Heart left ventricle (tissue), 16 donors: ENCODE measurements at regions not wholly inside any gene's neighbourhood (a gene's known extent, or its start where the extent isn't known, plus 50 kb on each side); places are given as distances from the start of the nearest gene placed in this dataset.
"Not testable (repeated sequence)": the region's sequence is repeated elsewhere in the genome, so short reads cannot be mapped to it uniquely, and the experiment has no call there.

ENCODE experiments used
- ATAC-seq, 4 donors: fragments of 200-7000 bp; cut with Tn5 transposase; one replicate each; pipeline ENCODE4 v1.9.1; 2020 to 2022; ENCODE audit warnings: moderate library complexity in 4 of 4, mild to moderate bottlenecking in 3 of 4, moderate number of reproducible peaks in 1 of 4
- DNase-seq, 5 donors: peaks; one replicate each; pipeline ENCODE4 v3.0.0-alpha.2; 2020
- H3K27ac ChIP-seq, 12 donors: fragments of 200-600 bp; sonication (generic) in 4 of 12; one replicate each; pipeline versions ENCODE4 v1.5.0 to v1.8.0; 2016 to 2022; ENCODE audit warnings: mild to moderate bottlenecking in 2 of 12
- H3K27me3 ChIP-seq, 9 donors: fragments of 200-600 bp; sonication (generic) in 2 of 9; one replicate each; pipeline versions ENCODE4 v1.5.1 to v1.8.0; 2016 to 2022; ENCODE audit warnings: mild to moderate bottlenecking in 3 of 9
- H3K36me3 ChIP-seq, 9 donors: fragments of 200-600 bp; sonication (generic) in 2 of 9; one replicate each; pipeline versions ENCODE4 v1.5.0 to v1.8.0; 2018 to 2022; ENCODE audit warnings: mild to moderate bottlenecking in 2 of 9
- H3K4me1 ChIP-seq, 12 donors: fragments of 200-600 bp; sonication (generic) in 4 of 12; one replicate each; pipeline versions ENCODE4 v1.5.0 to v1.8.0; 2016 to 2022; ENCODE audit warnings: mild to moderate bottlenecking in 3 of 12
- H3K4me3 ChIP-seq, 12 donors: fragments of 200-600 bp; sonication (generic) in 4 of 12; one replicate each; pipeline versions ENCODE4 v1.5.0 to v1.8.0; 2017 to 2022; ENCODE audit warnings: mild to moderate bottlenecking in 9 of 12, moderate library complexity in 4 of 12
- H3K9me3 ChIP-seq, 12 donors: fragments of 200-600 bp; sonication (generic) in 4 of 12; one replicate each; pipeline versions ENCODE4 v1.5.0 to v1.8.0; 2016 to 2022; ENCODE audit warnings: mild to moderate bottlenecking in 1 of 12
- CTCF ChIP-seq, 12 donors: fragments of 200-600 bp; sonication (generic) in 4 of 12; IDR thresholded peaks; one replicate each; pipeline versions ENCODE4 v1.5.0 to v1.8.0; 2018 to 2022; ENCODE audit warnings: antibody characterized with exemption in 12 of 12, mild to moderate bottlenecking in 5 of 12
- POLR2A ChIP-seq, 2 donors: fragments of 450-650 bp; IDR thresholded peaks; one replicate each; pipeline ENCODE4 v1.6.1; 2017; ENCODE audit warnings: antibody characterized with exemption in 2 of 2, mild to moderate bottlenecking in 2 of 2, moderate library complexity in 2 of 2
- WGBS, 4 donors: extraction: QIAGEN DNeasy Blood & Tissue Kit in 2 of 4; methylation state at CpG; one replicate each; pipeline versions ENCODE4 v1.1.5 to v1.1.7; 2013 to 2018; 5-methylcytosine and 5-hydroxymethylcytosine counted together
- intact Hi-C, 10 donors: fragments of 100-400 bp; cut with DNase I; formaldehyde crosslinking; loops; one replicate each; pipeline versions ENCODE4 v1.11.1 to v1.14.2; 2022
- donor health status: ischemic (EF 13 %, LVEDD 7.1; RV severe dilation, severe dysfunction).
- donor health status: healthy with polysubstance abuse.
- donor health status: DM: no; HTN: yes; CAD: no.
- donor health status: DM: no; HTN: no; CAD: no.
- donor health status: ischemic (EF 25% LVEDD 6.9; RV normal size, moderate dysfunction).
- donor health status: ischemic (EF 25% LVEDD 5.7; RV mildly dilated, moderate dysfunction).
- donor health status: healthy.
- donor health status: DM: yes; HTN: yes; CAD: no.
- donor health status: ischemic (EF 35%, LVEDD 5.7; RV mildly dilated, moderate dysfunction).
- donor health status: nonischemic (EF 11% LVEDD 7.7; RV severe dilation, severe dysfunction).
- donor health status: DM: yes; HTN: yes; CAD: no.
- donor health status: PGD.
- donor health status: ischemic (EF 29% LVEDD 5.4; RV normal size, mild dysfunction).
- donor health status: nonischemic (EF 23%, LVEDD 6.1; RV moderate dilation, normal function).

- intact Hi-C loops: no loop called here
- ATAC-seq (no peak), DNase-seq (no peak)
- 64 to 82% (median 75%) methylated on average over 3 of the region's 3 CpGs for WGBS, 4 donors
- Histone ChIP-seq H3K9me3 (no peaks in the 10 kb centered on the region), H3K4me3 (no peak overlapping the region), H3K27me3 (no peaks in the 10 kb centered on the region), H3K4me1 (no peaks in the 10 kb centered on the region), H3K36me3 (no peaks in the 10 kb centered on the region), H3K27ac (no peak overlapping the region)
- TF ChIP-seq CTCF (IDR thresholded peaks at IDR 0.05): no peak
Measured at GRCh38 chr4:170169699-170170098, 79.9 kb upstream of the AADAT start.

- Histone ChIP-seq H3K4me1 (no peaks in the 10 kb centered on the region), H3K4me3 (no peak overlapping the region), H3K9me3 (no peaks in the 10 kb centered on the region), H3K27ac (no peak overlapping the region), H3K36me3 (no peaks in the 10 kb centered on the region), H3K27me3 (no peaks in the 10 kb centered on the region)
- ATAC-seq (no peak), DNase-seq (no peak)
- TF ChIP-seq CTCF (IDR thresholded peaks at IDR 0.05): no peak
- TF ChIP-seq POLR2A (IDR thresholded peaks at IDR 0.05): no peak
- intact Hi-C loops: no loop called here
- WGBS, 4 donors: 74 to 80% (median 77%) methylated on average over 10 of the region's 10 CpGs
Measured at GRCh38 chr4:170167678-170168077, 77.9 kb upstream of the AADAT start.

- ATAC-seq, DNase-seq, H3K27me3 ChIP-seq, H3K4me3 ChIP-seq, H3K36me3 ChIP-seq, H3K27ac ChIP-seq, intact Hi-C loops, H3K4me1 ChIP-seq, H3K9me3 ChIP-seq: not testable (repeated sequence)
- WGBS, 4 donors: 91 to 96% (median 94%) methylated on average over 3 to 26 of the region's 26 CpGs
Measured at GRCh38 chr4:170166193-170166592, 76.4 kb upstream of the AADAT start.

- no peak overlapping the region for H3K4me3 ChIP-seq
- H3K9me3 ChIP-seq: peaks cover 0 to 12% (median 0%) of the 10 kb centered on the region in 12 donors
- no peaks in the 10 kb centered on the region for H3K27me3 ChIP-seq
- H3K27ac ChIP-seq: no peak overlapping the region
- no peaks in the 10 kb centered on the region for H3K36me3 ChIP-seq
- DNase-seq (no peak), ATAC-seq (no peak)
- no peak for TF ChIP-seq CTCF (IDR thresholded peaks at IDR 0.05)
- no peaks in the 10 kb centered on the region for H3K4me1 ChIP-seq
- intact Hi-C loops: no loop called here
Measured at GRCh38 chr4:170162416-170162815, 72.7 kb upstream of the AADAT start.

- Histone ChIP-seq H3K4me3 (no peak overlapping the region), H3K27me3 (no peaks in the 10 kb centered on the region), H3K9me3 (peaks cover 0 to 13% (median 0%) of the 10 kb centered on the region in 12 donors), H3K27ac (no peak overlapping the region), H3K36me3 (no peaks in the 10 kb centered on the region), H3K4me1 (no peaks in the 10 kb centered on the region)
- intact Hi-C loops: no loop called here
- ATAC-seq (no peak), DNase-seq (no peak)
- TF ChIP-seq CTCF (IDR thresholded peaks at IDR 0.05): no peak
- no peak for TF ChIP-seq POLR2A (IDR thresholded peaks at IDR 0.05)
Measured at GRCh38 chr4:170157670-170158069, 67.9 kb upstream of the AADAT start.
